ENCODE measurements at regions not wholly inside any gene's neighbourhood (a gene's known extent, or its start where the extent isn't known, plus 50 kb on each side); places are given as distances from the start of the nearest gene placed in this dataset.

GRCh38 chr5:162529886-162530285, 462.3 kb downstream of the GABRG2 start:
- no peak for FAIRE-seq

More at GRCh38 chr5:162529886-162530285, 462.3 kb downstream of the GABRG2 start:
- TF ChIP-seq ZSCAN20 (CRISPR knock-in tag; IDR thresholded peaks at IDR 0.05), result no peak
- no peak for TF ChIP-seq TP53 (CRISPR knock-in tag; IDR thresholded peaks at IDR 0.05)
- no peak for TF ChIP-seq KDM5A (IDR thresholded peaks at IDR 0.05)
- no peak for TF ChIP-seq BCL3 (IDR thresholded peaks at IDR 0.05)
- no peak for TF ChIP-seq CHD4 (IDR thresholded peaks at IDR 0.05; ENCODE audit: borderline replicate concordance)
- no peak for TF ChIP-seq HMGXB4 (CRISPR knock-in tag; IDR thresholded peaks at IDR 0.05; ENCODE audit: borderline replicate concordance)
- no peak for TF ChIP-seq RFX5 (IDR thresholded peaks at IDR 0.05)
- no peak for TF ChIP-seq JUN (IDR thresholded peaks at IDR 0.05)
- no peak for TF ChIP-seq POLR2A (IDR thresholded peaks at IDR 0.05; ENCODE audit: low read length)
- TF ChIP-seq PHF8 (IDR thresholded peaks at IDR 0.05; ENCODE audit: borderline replicate concordance, low read depth), result no peak
- no peak for TF ChIP-seq JUNB (IDR thresholded peaks at IDR 0.05)
- no peak for TF ChIP-seq ZNF302 (CRISPR knock-in tag; IDR thresholded peaks at IDR 0.05)
- TF ChIP-seq ATOH8 (CRISPR knock-in tag; IDR thresholded peaks at IDR 0.05; ENCODE audit: low read depth), result no peak
- TF ChIP-seq EP300 (IDR thresholded peaks at IDR 0.05), result no peak
- TF ChIP-seq CTCF (IDR thresholded peaks at IDR 0.05), result no peak
- TF ChIP-seq E2F6 (IDR thresholded peaks at IDR 0.05; ENCODE audit: borderline replicate concordance, low read depth), result no peak
- TF ChIP-seq KDM1A (IDR thresholded peaks at IDR 0.05; ENCODE audit: low read depth), result no peak
- TF ChIP-seq ELK1 (IDR thresholded peaks at IDR 0.05; ENCODE audit: low read depth, low read length), result no peak
- no peak for TF ChIP-seq HES2 (IDR thresholded peaks at IDR 0.05)
- H3K4me3 ChIP-seq, result no peak overlapping the region
- 0 out of 3 replicates have a peak, but pooled peaks cover under 1% of the 10 kb centered on the region for H3K9me3 ChIP-seq
- 2% methylated on average over 2 of the region's 2 CpGs for WGBS (ENCODE audit: missing lambda C conversion rate)
- H3K4me2 ChIP-seq, result no peak overlapping the region
- H3K4me1 ChIP-seq, result no peaks in the 10 kb centered on the region
- POLR2A ChIA-PET, result no interaction called here
- CTCF ChIA-PET, result no interaction called here
- DNase-seq (ENCODE audit: low read depth in 1 of 2, low spot score in 1 of 2) (no peak), ATAC-seq (no peak)
- H3K27ac ChIP-seq, result no peak overlapping the region
